ENCODE measurements at regions not wholly inside any gene's neighbourhood (a gene's known extent, or its start where the extent isn't known, plus 50 kb on each side); places are given as distances from the start of the nearest gene placed in this dataset.

DNA sequence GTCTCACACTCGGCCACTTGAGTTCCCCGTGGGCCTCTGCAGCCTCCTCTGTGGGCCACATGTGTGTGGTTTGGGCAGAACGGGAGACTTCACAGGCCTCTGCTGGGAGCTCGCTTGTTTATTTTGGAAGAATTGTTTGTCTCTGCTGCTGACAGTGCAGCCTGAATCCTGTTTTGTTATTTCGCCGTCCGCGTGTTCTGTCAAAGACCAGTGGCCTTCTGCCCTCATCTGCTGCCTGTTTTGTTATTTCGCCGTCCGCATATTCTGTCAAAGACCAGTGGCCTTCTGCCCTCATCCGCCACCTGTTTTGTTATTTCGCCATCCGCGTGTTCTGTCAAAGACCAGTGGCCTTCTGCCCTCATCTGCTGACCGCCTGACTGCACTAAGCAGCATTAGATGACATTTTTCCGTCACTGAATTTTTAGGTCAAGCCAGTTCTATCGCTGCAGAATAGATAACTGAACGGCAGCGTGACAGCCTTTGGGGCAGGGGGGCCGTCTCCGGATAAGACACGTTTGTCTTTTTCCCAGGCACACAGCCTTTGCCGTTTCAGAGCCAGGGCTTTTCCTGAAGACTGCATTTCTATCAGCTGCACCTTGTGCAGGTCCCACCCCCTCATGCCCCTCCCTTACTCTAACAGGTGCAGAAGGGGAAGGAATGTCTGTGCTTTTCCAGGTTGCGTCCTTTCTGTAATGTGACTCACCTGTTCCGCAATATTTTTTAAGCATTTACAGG, 158.5 kb upstream of the AFDN start (continued):
- TF ChIP-seq, protein P1, sequence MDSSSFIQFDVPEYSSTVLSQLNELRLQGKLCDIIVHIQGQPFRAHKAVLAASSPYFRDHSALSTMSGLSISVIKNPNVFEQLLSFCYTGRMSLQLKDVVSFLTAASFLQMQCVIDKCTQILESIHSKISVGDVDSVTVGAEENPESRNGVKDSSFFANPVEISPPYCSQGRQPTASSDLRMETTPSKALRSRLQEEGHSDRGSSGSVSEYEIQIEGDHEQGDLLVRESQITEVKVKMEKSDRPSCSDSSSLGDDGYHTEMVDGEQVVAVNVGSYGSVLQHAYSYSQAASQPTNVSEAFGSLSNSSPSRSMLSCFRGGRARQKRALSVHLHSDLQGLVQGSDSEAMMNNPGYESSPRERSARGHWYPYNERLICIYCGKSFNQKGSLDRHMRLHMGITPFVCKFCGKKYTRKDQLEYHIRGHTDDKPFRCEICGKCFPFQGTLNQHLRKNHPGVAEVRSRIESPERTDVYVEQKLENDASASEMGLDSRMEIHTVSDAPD (CRISPR knock-in tag; IDR thresholded peaks at IDR 0.05) = no peak; the same call in 1 of the 2 replicates
- TF ChIP-seq SNRNP70 (IDR thresholded peaks at IDR 0.05; ENCODE audit: low read depth, low read length) (no peak), SALL1 (CRISPR knock-in tag; IDR thresholded peaks at IDR 0.05) (peak; percentile 100), ZSCAN25 (CRISPR knock-in tag; IDR thresholded peaks at IDR 0.05) (peak; percentile 91; the same call in 1 of the 2 replicates), ZNF788 (CRISPR knock-in tag; IDR thresholded peaks at IDR 0.05; ENCODE audit: borderline replicate concordance) (peak; percentile 98), SPEN (CRISPR knock-in tag; IDR thresholded peaks at IDR 0.05; ENCODE audit: low read depth) (peak; percentile 84), ARHGAP35 (CRISPR knock-in tag; IDR thresholded peaks at IDR 0.05; ENCODE audit: borderline replicate concordance) (peak; percentile 67), FLYWCH1 (CRISPR knock-in tag; IDR thresholded peaks at IDR 0.05) (no peak; the same call in 1 of the 2 replicates), MYNN (CRISPR knock-in tag; IDR thresholded peaks at IDR 0.05; ENCODE audit: low read depth) (no peak), MATR3 (CRISPR knock-in tag; IDR thresholded peaks at IDR 0.05) (no peak), ZNF501 (CRISPR knock-in tag; IDR thresholded peaks at IDR 0.05) (peak; percentile 99)
- TF ChIP-seq, protein P2, sequence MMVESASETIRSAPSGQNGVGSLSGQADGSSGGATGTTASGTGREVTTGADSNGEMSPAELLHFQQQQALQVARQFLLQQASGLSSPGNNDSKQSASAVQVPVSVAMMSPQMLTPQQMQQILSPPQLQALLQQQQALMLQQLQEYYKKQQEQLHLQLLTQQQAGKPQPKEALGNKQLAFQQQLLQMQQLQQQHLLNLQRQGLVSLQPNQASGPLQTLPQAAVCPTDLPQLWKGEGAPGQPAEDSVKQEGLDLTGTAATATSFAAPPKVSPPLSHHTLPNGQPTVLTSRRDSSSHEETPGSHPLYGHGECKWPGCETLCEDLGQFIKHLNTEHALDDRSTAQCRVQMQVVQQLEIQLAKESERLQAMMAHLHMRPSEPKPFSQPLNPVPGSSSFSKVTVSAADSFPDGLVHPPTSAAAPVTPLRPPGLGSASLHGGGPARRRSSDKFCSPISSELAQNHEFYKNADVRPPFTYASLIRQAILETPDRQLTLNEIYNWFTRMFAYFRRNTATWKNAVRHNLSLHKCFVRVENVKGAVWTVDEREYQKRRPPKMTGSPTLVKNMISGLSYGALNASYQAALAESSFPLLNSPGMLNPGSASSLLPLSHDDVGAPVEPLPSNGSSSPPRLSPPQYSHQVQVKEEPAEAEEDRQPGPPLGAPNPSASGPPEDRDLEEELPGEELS (CRISPR knock-in tag; IDR thresholded peaks at IDR 0.05) = peak; percentile 98
- TF ChIP-seq, protein P3, sequence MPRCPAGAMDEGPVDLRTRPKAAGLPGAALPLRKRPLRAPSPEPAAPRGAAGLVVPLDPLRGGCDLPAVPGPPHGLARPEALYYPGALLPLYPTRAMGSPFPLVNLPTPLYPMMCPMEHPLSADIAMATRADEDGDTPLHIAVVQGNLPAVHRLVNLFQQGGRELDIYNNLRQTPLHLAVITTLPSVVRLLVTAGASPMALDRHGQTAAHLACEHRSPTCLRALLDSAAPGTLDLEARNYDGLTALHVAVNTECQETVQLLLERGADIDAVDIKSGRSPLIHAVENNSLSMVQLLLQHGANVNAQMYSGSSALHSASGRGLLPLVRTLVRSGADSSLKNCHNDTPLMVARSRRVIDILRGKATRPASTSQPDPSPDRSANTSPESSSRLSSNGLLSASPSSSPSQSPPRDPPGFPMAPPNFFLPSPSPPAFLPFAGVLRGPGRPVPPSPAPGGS (CRISPR knock-in tag; IDR thresholded peaks at IDR 0.05) = peak; percentile 96
- TF ChIP-seq, protein P4, sequence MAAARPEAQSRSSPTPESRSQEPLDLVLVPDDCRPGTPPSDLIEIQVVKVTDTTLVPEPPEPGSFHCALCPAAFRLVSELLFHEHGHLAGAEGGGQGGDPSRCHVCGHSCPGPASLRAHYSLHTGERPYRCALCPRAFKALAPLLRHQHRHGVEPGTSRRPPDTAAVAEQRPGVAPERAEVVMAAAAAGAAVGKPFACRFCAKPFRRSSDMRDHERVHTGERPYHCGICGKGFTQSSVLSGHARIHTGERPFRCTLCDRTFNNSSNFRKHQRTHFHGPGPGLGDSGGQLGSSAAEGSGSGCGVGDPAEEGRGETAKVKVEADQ (CRISPR knock-in tag; IDR thresholded peaks at IDR 0.05; ENCODE audit: borderline replicate concordance) = no peak
- TF ChIP-seq, protein P5, sequence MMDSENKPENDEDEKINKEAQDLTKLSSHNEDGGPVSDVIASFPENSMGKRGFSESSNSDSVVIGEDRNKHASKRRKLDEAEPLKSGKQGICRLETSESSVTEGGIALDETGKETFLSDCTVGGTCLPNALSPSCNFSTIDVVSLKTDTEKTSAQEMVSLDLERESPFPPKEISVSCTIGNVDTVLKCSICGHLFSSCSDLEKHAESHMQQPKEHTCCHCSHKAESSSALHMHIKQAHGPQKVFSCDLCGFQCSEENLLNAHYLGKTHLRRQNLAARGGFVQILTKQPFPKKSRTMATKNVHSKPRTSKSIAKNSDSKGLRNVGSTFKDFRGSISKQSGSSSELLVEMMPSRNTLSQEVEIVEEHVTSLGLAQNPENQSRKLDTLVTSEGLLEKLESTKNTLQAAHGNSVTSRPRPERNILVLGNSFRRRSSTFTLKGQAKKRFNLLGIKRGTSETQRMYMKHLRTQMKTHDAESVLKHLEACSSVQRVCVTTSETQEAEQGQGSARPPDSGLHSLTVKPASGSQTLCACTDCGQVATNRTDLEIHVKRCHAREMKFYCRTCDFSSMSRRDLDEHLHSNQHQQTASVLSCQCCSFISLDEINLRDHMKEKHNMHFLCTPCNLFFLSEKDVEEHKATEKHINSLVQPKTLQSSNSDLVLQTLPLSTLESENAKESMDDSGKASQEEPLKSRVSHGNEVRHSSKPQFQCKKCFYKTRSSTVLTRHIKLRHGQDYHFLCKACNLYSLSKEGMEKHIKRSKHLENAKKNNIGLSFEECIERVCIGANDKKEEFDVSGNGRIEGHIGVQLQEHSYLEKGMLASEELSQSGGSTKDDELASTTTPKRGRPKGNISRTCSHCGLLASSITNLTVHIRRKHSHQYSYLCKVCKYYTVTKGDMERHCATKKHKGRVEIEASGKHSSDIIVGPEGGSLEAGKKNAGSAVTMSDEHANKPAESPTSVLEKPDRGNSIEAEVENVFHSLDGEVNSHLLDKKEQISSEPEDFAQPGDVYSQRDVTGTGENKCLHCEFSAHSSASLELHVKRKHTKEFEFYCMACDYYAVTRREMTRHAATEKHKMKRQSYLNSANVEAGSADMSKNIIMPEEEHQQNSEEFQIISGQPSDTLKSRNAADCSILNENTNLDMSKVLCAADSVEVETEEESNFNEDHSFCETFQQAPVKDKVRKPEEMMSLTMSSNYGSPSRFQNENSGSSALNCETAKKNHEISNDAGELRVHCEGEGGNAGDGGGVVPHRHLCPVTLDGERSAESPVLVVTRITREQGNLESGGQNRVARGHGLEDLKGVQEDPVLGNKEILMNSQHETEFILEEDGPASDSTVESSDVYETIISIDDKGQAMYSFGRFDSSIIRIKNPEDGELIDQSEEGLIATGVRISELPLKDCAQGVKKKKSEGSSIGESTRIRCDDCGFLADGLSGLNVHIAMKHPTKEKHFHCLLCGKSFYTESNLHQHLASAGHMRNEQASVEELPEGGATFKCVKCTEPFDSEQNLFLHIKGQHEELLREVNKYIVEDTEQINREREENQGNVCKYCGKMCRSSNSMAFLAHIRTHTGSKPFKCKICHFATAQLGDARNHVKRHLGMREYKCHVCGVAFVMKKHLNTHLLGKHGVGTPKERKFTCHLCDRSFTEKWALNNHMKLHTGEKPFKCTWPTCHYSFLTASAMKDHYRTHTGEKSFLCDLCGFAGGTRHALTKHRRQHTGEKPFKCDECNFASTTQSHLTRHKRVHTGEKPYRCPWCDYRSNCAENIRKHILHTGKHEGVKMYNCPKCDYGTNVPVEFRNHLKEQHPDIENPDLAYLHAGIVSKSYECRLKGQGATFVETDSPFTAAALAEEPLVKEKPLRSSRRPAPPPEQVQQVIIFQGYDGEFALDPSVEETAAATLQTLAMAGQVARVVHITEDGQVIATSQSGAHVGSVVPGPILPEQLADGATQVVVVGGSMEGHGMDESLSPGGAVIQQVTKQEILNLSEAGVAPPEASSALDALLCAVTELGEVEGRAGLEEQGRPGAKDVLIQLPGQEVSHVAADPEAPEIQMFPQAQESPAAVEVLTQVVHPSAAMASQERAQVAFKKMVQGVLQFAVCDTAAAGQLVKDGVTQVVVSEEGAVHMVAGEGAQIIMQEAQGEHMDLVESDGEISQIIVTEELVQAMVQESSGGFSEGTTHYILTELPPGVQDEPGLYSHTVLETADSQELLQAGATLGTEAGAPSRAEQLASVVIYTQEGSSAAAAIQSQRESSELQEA (CRISPR knock-in tag; IDR thresholded peaks at IDR 0.05; ENCODE audit: not compliant biosample characterization) = peak; percentile 67
